NT2/D1 (cell line): ENCODE measurements at regions not wholly inside any gene's neighbourhood (a gene's known extent, or its start where the extent isn't known, plus 50 kb on each side); places are given as distances from the start of the nearest gene placed in this dataset.

Experiments used
- SUZ12 ChIP-seq: IDR thresholded peaks from 2 replicates; pipeline ENCODE4 v1.6.1; 2011; ENCODE audit not compliant: insufficient read length, insufficient read depth; ENCODE audit errors: extremely low read depth
- YY1 ChIP-seq: IDR thresholded peaks from 2 replicates; pipeline ENCODE4 v1.6.1; 2011; ENCODE audit not compliant: insufficient read length, insufficient read depth
- ZNF274 ChIP-seq: IDR thresholded peaks from 2 replicates; pipeline ENCODE4 v1.6.1; 2011; ENCODE audit warnings: mild to moderate bottlenecking, low read depth, low read length

DNA sequence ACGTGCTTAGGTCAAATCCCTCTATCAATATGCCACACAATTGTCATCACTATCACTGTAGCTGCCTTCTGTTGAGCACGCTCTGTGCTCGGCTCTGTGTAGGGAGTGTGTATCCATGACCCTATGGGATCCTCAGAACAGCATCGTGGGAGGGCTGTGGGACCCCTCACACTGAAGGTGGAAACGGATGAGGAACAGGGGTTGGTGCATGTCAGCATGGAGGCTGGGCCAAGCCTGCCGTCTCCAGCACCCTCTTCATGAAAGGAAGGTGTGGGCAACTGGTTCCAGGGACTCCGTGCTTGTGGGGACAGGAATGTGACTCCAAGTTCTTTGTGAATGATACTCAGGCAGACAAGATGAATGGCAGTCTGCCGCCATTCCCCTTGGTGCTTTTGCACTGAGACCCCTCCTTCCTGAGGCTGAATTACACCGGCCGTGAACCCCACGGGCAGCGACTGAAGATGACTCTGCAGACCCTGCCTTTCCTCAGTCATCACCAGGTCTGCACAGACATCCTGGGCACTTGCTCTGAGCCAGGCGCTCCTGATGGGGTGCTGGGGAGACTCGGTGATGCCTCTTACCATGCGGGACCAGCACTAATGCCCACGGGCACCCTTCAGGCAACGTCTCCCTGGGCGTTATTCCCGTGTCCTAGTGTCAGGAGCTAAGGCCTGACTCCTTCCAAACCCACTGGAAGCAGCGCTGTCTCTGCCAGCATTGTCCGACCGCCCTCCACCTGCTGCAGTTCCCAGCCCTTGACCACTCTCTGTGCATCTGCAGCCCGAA, 495.2 kb downstream of the TCERG1L start:
- TF ChIP-seq ZNF274 (no peak), YY1 (no peak), SUZ12 (no peak)
